ENCODE measurements at regions not wholly inside any gene's neighbourhood (a gene's known extent, or its start where the extent isn't known, plus 50 kb on each side); places are given as distances from the start of the nearest gene placed in this dataset.

GRCh38 chr6:147043994-147044477, 160.2 kb upstream of the STXBP5 start:
- no peak overlapping the region for H3K9ac ChIP-seq (ENCODE audit: low read depth, low read length)

GRCh38 chr6:147046141-147046877, 157.9 kb upstream of the STXBP5 start:
- H3K27ac ChIP-seq (ENCODE audit: low read depth, low read length), result no peak overlapping the region
- H3K36me3 ChIP-seq (ENCODE audit: control insufficient read depth, insufficient read depth, low read length), result no peaks in the 10 kb centered on the region
- no peak overlapping the region for H3K4me3 ChIP-seq (ENCODE audit: low read depth, low read length)
- H3K9ac ChIP-seq (ENCODE audit: low read depth, low read length), result no peak overlapping the region
- peaks cover 16% of the 10 kb centered on the region for H3K9me3 ChIP-seq (ENCODE audit: control insufficient read depth, insufficient read depth, low read length)
- no peaks in the 10 kb centered on the region for H3K27me3 ChIP-seq (ENCODE audit: control insufficient read depth, insufficient read depth, low read length)
- H3K4me1 ChIP-seq (ENCODE audit: control insufficient read depth, insufficient read depth, low read length), result 0 out of 2 replicates have a peak, but pooled peaks cover 1% of the 10 kb centered on the region

More at GRCh38 chr6:147043994-147044477, 160.2 kb upstream of the STXBP5 start:
- Histone ChIP-seq H3K36me3 (ENCODE audit: control insufficient read depth, insufficient read depth, low read length) (no peaks in the 10 kb centered on the region), H3K27ac (ENCODE audit: low read depth, low read length) (no peak overlapping the region), H3K9me3 (ENCODE audit: control insufficient read depth, insufficient read depth, low read length) (peaks cover 16% of the 10 kb centered on the region), H3K27me3 (ENCODE audit: control insufficient read depth, insufficient read depth, low read length) (no peaks in the 10 kb centered on the region), H3K4me3 (ENCODE audit: low read depth, low read length) (no peak overlapping the region), H3K4me1 (ENCODE audit: control insufficient read depth, insufficient read depth, low read length) (no peaks in the 10 kb centered on the region)

- Histone ChIP-seq H3K9me3 (ENCODE audit: control insufficient read depth, insufficient read depth, low read length) (peaks cover 9% of the 10 kb centered on the region), H3K4me1 (ENCODE audit: control insufficient read depth, insufficient read depth, low read length) (peaks cover 23% of the 10 kb centered on the region), H3K36me3 (ENCODE audit: control insufficient read depth, insufficient read depth, low read length) (no peaks in the 10 kb centered on the region), H3K27me3 (ENCODE audit: control insufficient read depth, insufficient read depth, low read length) (no peaks in the 10 kb centered on the region), H3K27ac (ENCODE audit: low read depth, low read length) (no peak overlapping the region), H3K4me3 (ENCODE audit: low read depth, low read length) (no peak overlapping the region), H3K9ac (ENCODE audit: low read depth, low read length) (no peak overlapping the region)
Measured at GRCh38 chr6:147048930-147049329, 155.3 kb upstream of the STXBP5 start.

- Histone ChIP-seq H3K9me3 (ENCODE audit: control insufficient read depth, insufficient read depth, low read length) (no peaks in the 10 kb centered on the region), H3K9ac (ENCODE audit: low read depth, low read length) (no peak overlapping the region), H3K4me1 (ENCODE audit: control insufficient read depth, insufficient read depth, low read length) (peaks cover 40% of the 10 kb centered on the region), H3K27ac (ENCODE audit: low read depth, low read length) (peak overlapping the region; percentile 83), H3K4me3 (ENCODE audit: low read depth, low read length) (no peak overlapping the region), H3K27me3 (ENCODE audit: control insufficient read depth, insufficient read depth, low read length) (no peaks in the 10 kb centered on the region), H3K36me3 (ENCODE audit: control insufficient read depth, insufficient read depth, low read length) (no peaks in the 10 kb centered on the region)
Measured at GRCh38 chr6:147053311-147053921, 150.8 kb upstream of the STXBP5 start.

GRCh38 chr6:147054158-147054557, 150.1 kb upstream of the STXBP5 start:
- H3K27ac ChIP-seq (ENCODE audit: low read depth, low read length), result peak overlapping the region; percentile 83
- H3K4me1 ChIP-seq (ENCODE audit: control insufficient read depth, insufficient read depth, low read length), result peaks cover 40% of the 10 kb centered on the region
- no peaks in the 10 kb centered on the region for H3K27me3 ChIP-seq (ENCODE audit: control insufficient read depth, insufficient read depth, low read length)
- H3K36me3 ChIP-seq (ENCODE audit: control insufficient read depth, insufficient read depth, low read length), result no peaks in the 10 kb centered on the region
- no peak overlapping the region for H3K9ac ChIP-seq (ENCODE audit: low read depth, low read length)
- no peaks in the 10 kb centered on the region for H3K9me3 ChIP-seq (ENCODE audit: control insufficient read depth, insufficient read depth, low read length)
- no peak overlapping the region for H3K4me3 ChIP-seq (ENCODE audit: low read depth, low read length)

- Histone ChIP-seq H3K36me3 (ENCODE audit: control insufficient read depth, insufficient read depth, low read length) (no peaks in the 10 kb centered on the region), H3K27ac (ENCODE audit: low read depth, low read length) (no peak overlapping the region), H3K4me3 (ENCODE audit: low read depth, low read length) (no peak overlapping the region), H3K9me3 (ENCODE audit: control insufficient read depth, insufficient read depth, low read length) (no peaks in the 10 kb centered on the region), H3K27me3 (ENCODE audit: control insufficient read depth, insufficient read depth, low read length) (no peaks in the 10 kb centered on the region), H3K4me1 (ENCODE audit: control insufficient read depth, insufficient read depth, low read length) (peaks cover 40% of the 10 kb centered on the region), H3K9ac (ENCODE audit: low read depth, low read length) (no peak overlapping the region)
Measured at GRCh38 chr6:147054871-147055270, 149.3 kb upstream of the STXBP5 start.

GRCh38 chr6:147055821-147056392, 148.3 kb upstream of the STXBP5 start:
- H3K27me3 ChIP-seq (ENCODE audit: control insufficient read depth, insufficient read depth, low read length), result no peaks in the 10 kb centered on the region
- H3K36me3 ChIP-seq (ENCODE audit: control insufficient read depth, insufficient read depth, low read length), result no peaks in the 10 kb centered on the region
- no peaks in the 10 kb centered on the region for H3K9me3 ChIP-seq (ENCODE audit: control insufficient read depth, insufficient read depth, low read length)
- peaks cover 40% of the 10 kb centered on the region for H3K4me1 ChIP-seq (ENCODE audit: control insufficient read depth, insufficient read depth, low read length)
- H3K9ac ChIP-seq (ENCODE audit: low read depth, low read length), result no peak overlapping the region
- H3K27ac ChIP-seq (ENCODE audit: low read depth, low read length), result no peak overlapping the region
- H3K4me3 ChIP-seq (ENCODE audit: low read depth, low read length), result no peak overlapping the region

GRCh38 chr6:147057188-147057587, 147.0 kb upstream of the STXBP5 start:
- H3K36me3 ChIP-seq (ENCODE audit: control insufficient read depth, insufficient read depth, low read length), result no peaks in the 10 kb centered on the region
- no peaks in the 10 kb centered on the region for H3K27me3 ChIP-seq (ENCODE audit: control insufficient read depth, insufficient read depth, low read length)
- no peaks in the 10 kb centered on the region for H3K9me3 ChIP-seq (ENCODE audit: control insufficient read depth, insufficient read depth, low read length)
- H3K27ac ChIP-seq (ENCODE audit: low read depth, low read length), result no peak overlapping the region
- H3K9ac ChIP-seq (ENCODE audit: low read depth, low read length), result no peak overlapping the region
- H3K4me1 ChIP-seq (ENCODE audit: control insufficient read depth, insufficient read depth, low read length), result peaks cover 33% of the 10 kb centered on the region
- H3K4me3 ChIP-seq (ENCODE audit: low read depth, low read length), result no peak overlapping the region

- H3K27ac ChIP-seq (ENCODE audit: low read depth, low read length), result no peak overlapping the region
- no peaks in the 10 kb centered on the region for H3K36me3 ChIP-seq (ENCODE audit: control insufficient read depth, insufficient read depth, low read length)
- no peak overlapping the region for H3K9ac ChIP-seq (ENCODE audit: low read depth, low read length)
- no peaks in the 10 kb centered on the region for H3K9me3 ChIP-seq (ENCODE audit: control insufficient read depth, insufficient read depth, low read length)
- H3K27me3 ChIP-seq (ENCODE audit: control insufficient read depth, insufficient read depth, low read length), result no peaks in the 10 kb centered on the region
- no peak overlapping the region for H3K4me3 ChIP-seq (ENCODE audit: low read depth, low read length)
- H3K4me1 ChIP-seq (ENCODE audit: control insufficient read depth, insufficient read depth, low read length), result peaks cover 27% of the 10 kb centered on the region
Measured at GRCh38 chr6:147057705-147058342, 146.4 kb upstream of the STXBP5 start.

GRCh38 chr6:147058786-147059385, 145.3 kb upstream of the STXBP5 start:
- Histone ChIP-seq H3K4me3 (ENCODE audit: low read depth, low read length) (no peak overlapping the region), H3K4me1 (ENCODE audit: control insufficient read depth, insufficient read depth, low read length) (peaks cover 17% of the 10 kb centered on the region), H3K9me3 (ENCODE audit: control insufficient read depth, insufficient read depth, low read length) (no peaks in the 10 kb centered on the region), H3K9ac (ENCODE audit: low read depth, low read length) (no peak overlapping the region), H3K36me3 (ENCODE audit: control insufficient read depth, insufficient read depth, low read length) (no peaks in the 10 kb centered on the region), H3K27ac (ENCODE audit: low read depth, low read length) (no peak overlapping the region), H3K27me3 (ENCODE audit: control insufficient read depth, insufficient read depth, low read length) (no peaks in the 10 kb centered on the region)
